SK-N-MC (cell line): ENCODE measurements at regions not wholly inside any gene's neighbourhood (a gene's known extent, or its start where the extent isn't known, plus 50 kb on each side); places are given as distances from the start of the nearest gene placed in this dataset.

Experiments used
- EZH2 ChIP-seq: fragments of 200-600 bp; sonication (generic); IDR thresholded peaks from one replicate; pipeline ENCODE4 v1.6.1; 2017; ENCODE audit warnings: antibody characterized with exemption
- FOXP2 ChIP-seq: optimal IDR thresholded peaks from 2 replicates; pipeline ENCODE3; 2011; ENCODE audit warnings: mild to moderate bottlenecking, moderate library complexity; ENCODE audit not compliant: insufficient read depth; ENCODE audit errors: extremely low read length, control extremely low read depth
- POLR2AphosphoS5 ChIP-seq: IDR thresholded peaks from 2 replicates; pipeline ENCODE4 v1.6.1; 2012; ENCODE audit warnings: mild to moderate bottlenecking, low read depth, low read length, borderline replicate concordance

DNA sequence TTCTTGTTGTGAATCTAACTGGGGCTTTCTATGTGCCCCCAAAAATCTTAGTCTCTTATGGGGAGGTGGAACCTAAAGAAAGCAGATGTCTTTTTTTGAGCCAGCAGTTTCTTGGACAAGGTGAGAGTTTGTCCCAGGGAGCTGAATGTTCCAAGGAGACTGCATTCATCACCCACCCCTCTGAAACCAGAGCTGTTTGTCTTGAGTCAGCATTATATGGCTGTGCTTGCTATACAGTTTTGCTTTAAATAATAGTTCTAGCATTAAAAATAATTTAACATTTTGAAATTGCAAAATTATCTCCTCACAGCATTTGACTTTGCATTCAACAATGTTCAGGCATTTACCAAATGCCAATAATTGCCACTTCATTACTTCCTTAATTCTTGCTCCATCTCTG, 813.3 kb downstream of the BCL11B start:
- no peak for TF ChIP-seq EZH2
- no peak for TF ChIP-seq POLR2AphosphoS5
- TF ChIP-seq FOXP2, result no peak
